IMR-90 (cell line): ENCODE measurements at regions not wholly inside any gene's neighbourhood (a gene's known extent, or its start where the extent isn't known, plus 50 kb on each side); places are given as distances from the start of the nearest gene placed in this dataset.

Experiments
- ATAC-seq: fragments of 200-7000 bp; cut with Tn5 transposase; 2 replicates; pipeline ENCODE4 v1.9.1; 2020; ENCODE audit warnings: low read depth, mild to moderate bottlenecking, moderate library complexity
- BruUV-seq: library from RNA; stranded (reverse); fragments of 400-500 nt; replicated peaks from 2 replicates; lab custom pipeline; 2021; lab: Mats Ljungman, UMichigan
- CTCF ChIA-PET: fragments of 300-600 bp; formaldehyde crosslinking; extraction: SDS; loops from one replicate; lab custom pipeline; 2021; ENCODE audit warnings: antibody characterized with exemption; lab: Yijun Ruan, JAX
- POLR2A ChIA-PET: fragments of 300-600 bp; sonication (Branson Sonifier 250); formaldehyde crosslinking; loops from one replicate; lab custom pipeline; 2022; ENCODE audit warnings: antibody characterized with exemption; ENCODE audit not compliant: unreplicated experiment; lab: Charles Lee
- DNase-seq: peaks from one replicate; pipeline ENCODE4 v3.0.0; 2013
- H2AFZ ChIP-seq: replicated peaks from 2 replicates; pipeline ENCODE3; 2013; ENCODE audit warnings: low read length, mild to moderate bottlenecking; ENCODE audit not compliant: poor library complexity
- H2AK5ac ChIP-seq: 2 replicates; pipeline ENCODE4 v1.6.1; 2013; ENCODE audit warnings: low read depth, low read length, inconsistent platforms
- H2AK9ac ChIP-seq: replicated peaks from 2 replicates; pipeline ENCODE3; 2013; ENCODE audit warnings: mild to moderate bottlenecking, low read depth, low read length, moderate library complexity; ENCODE audit not compliant: poor library complexity
- H2BK120ac ChIP-seq: 2 replicates; pipeline ENCODE4 v1.6.1; 2013; ENCODE audit warnings: low read depth, low read length, inconsistent platforms
- H2BK15ac ChIP-seq: 3 replicates; pipeline ENCODE4 v1.6.1; 2013; ENCODE audit warnings: low read depth, low read length, inconsistent platforms
- H2BK20ac ChIP-seq: 2 replicates; pipeline ENCODE4 v1.6.1; 2013; ENCODE audit warnings: low read depth, mild to moderate bottlenecking, inconsistent platforms, low read length, moderate library complexity
- H2BK5ac ChIP-seq: 2 replicates; pipeline ENCODE4 v1.6.1; 2013; ENCODE audit warnings: mild to moderate bottlenecking, low read depth, low read length, inconsistent platforms; ENCODE audit not compliant: poor library complexity, severe bottlenecking
- H3K14ac ChIP-seq: replicated peaks from 2 replicates; pipeline ENCODE4 v1.6.1; 2013; ENCODE audit warnings: low read depth, low read length, inconsistent platforms
- H3K18ac ChIP-seq: 2 replicates; pipeline ENCODE4 v1.6.1; 2013; ENCODE audit warnings: low read depth, low read length, control low read depth
- H3K23ac ChIP-seq: 2 replicates; pipeline ENCODE4 v1.6.1; 2013; ENCODE audit warnings: low read depth, low read length, inconsistent platforms
- H3K27ac ChIP-seq: 2 replicates; pipeline ENCODE4 v1.5.1; 2013; ENCODE audit warnings: mild to moderate bottlenecking, control low read depth, low read length; ENCODE audit not compliant: insufficient read depth
- H3K27me3 ChIP-seq: 2 replicates; pipeline ENCODE4 v1.6.1; 2013; ENCODE audit warnings: low read length; ENCODE audit not compliant: control insufficient read depth, insufficient read depth
- H3K36me3 ChIP-seq: 2 replicates; pipeline ENCODE4 v1.6.1; 2013; ENCODE audit warnings: low read length, mixed read lengths; ENCODE audit not compliant: control insufficient read depth, insufficient read depth
- H3K4ac ChIP-seq: 2 replicates; pipeline ENCODE4 v1.6.1; 2013; ENCODE audit warnings: low read depth, low read length, inconsistent platforms
- H3K4me1 ChIP-seq: 2 replicates; pipeline ENCODE4 v1.6.1; 2013; ENCODE audit warnings: low read length, mixed read lengths; ENCODE audit not compliant: control insufficient read depth, insufficient read depth
- H3K4me2 ChIP-seq: 2 replicates; pipeline ENCODE4 v1.6.1; 2013; ENCODE audit warnings: low read depth, mild to moderate bottlenecking, control low read depth, low read length, moderate library complexity
- H3K4me3 ChIP-seq: 2 replicates; pipeline ENCODE4 v1.5.1; 2013; ENCODE audit warnings: low read depth, mild to moderate bottlenecking, control low read depth, low read length, moderate library complexity; ENCODE audit not compliant: insufficient read depth
- H3K56ac ChIP-seq: 2 replicates; pipeline ENCODE4 v1.6.1; 2013; ENCODE audit warnings: low read length, inconsistent platforms; ENCODE audit not compliant: insufficient read depth; ENCODE audit errors: extremely low read depth
- H3K79me1 ChIP-seq, 2 experiments: 2 replicates each; pipeline ENCODE4 v1.6.1; 2013; ENCODE audit warnings: low read length in 2 of 2, inconsistent platforms in 1 of 2, low read depth in 1 of 2
- H3K9ac ChIP-seq: 2 replicates; pipeline ENCODE4 v1.6.1; 2013; ENCODE audit warnings: low read depth, low read length, control low read depth
- H3K9me1 ChIP-seq: 2 replicates; pipeline ENCODE4 v1.6.1; 2013; ENCODE audit warnings: low read length, inconsistent platforms; ENCODE audit not compliant: insufficient read depth
- H3K9me3 ChIP-seq: 2 replicates; pipeline ENCODE4 v1.6.1; 2013; ENCODE audit warnings: low read length; ENCODE audit not compliant: control insufficient read depth, insufficient read depth
- H4K20me1 ChIP-seq: 2 replicates; pipeline ENCODE4 v1.6.1; 2013; ENCODE audit warnings: low read length, inconsistent platforms; ENCODE audit not compliant: insufficient read depth
- H4K5ac ChIP-seq: 2 replicates; pipeline ENCODE4 v1.6.1; 2013; ENCODE audit warnings: mild to moderate bottlenecking, low read depth, low read length, control low read depth
- H4K8ac ChIP-seq, 2 experiments: 2 replicates each; pipeline ENCODE4 v1.6.1; 2013; ENCODE audit warnings: low read depth in 2 of 2, low read length in 2 of 2, control low read depth in 1 of 2, inconsistent platforms in 1 of 2
- H4K91ac ChIP-seq: 2 replicates; pipeline ENCODE4 v1.6.1; 2013; ENCODE audit warnings: low read depth, low read length, inconsistent platforms; ENCODE audit not compliant: insufficient read depth
- BHLHE40 ChIP-seq: fragments of 150-350 bp; IDR thresholded peaks from 2 replicates; pipeline ENCODE4 v1.6.1; 2016; ENCODE audit warnings: mild to moderate bottlenecking, low read depth, low read length
- CEBPB ChIP-seq: IDR thresholded peaks from 2 replicates; pipeline ENCODE4 v1.6.1; 2012; ENCODE audit warnings: low read depth, low read length, improper control_type of control experiment
- CHD1 ChIP-seq: IDR thresholded peaks from 2 replicates; pipeline ENCODE4 v1.6.1; 2012; ENCODE audit warnings: low read depth, low read length, improper control_type of control experiment
- FOS ChIP-seq: fragments of 150-350 bp; IDR thresholded peaks from 2 replicates; pipeline ENCODE4 v1.6.1; 2016; ENCODE audit warnings: low read depth, low read length
- MXI1 ChIP-seq: IDR thresholded peaks from 2 replicates; pipeline ENCODE4 v1.6.1; 2012; ENCODE audit warnings: low read depth, mild to moderate bottlenecking, low read length, moderate library complexity, borderline replicate concordance
- NFE2L2 ChIP-seq: fragments of 150-350 bp; IDR thresholded peaks from 2 replicates; pipeline ENCODE4 v1.6.1; 2016; ENCODE audit warnings: low read depth, mild to moderate bottlenecking, low read length
- POLR2A ChIP-seq: IDR thresholded peaks from 2 replicates; pipeline ENCODE4 v1.6.1; 2012; ENCODE audit warnings: mild to moderate bottlenecking, low read depth, low read length
- RAD21 ChIP-seq: IDR thresholded peaks from 2 replicates; pipeline ENCODE4 v1.6.1; 2012; ENCODE audit warnings: low read length, improper control_type of control experiment
- RCOR1 ChIP-seq: IDR thresholded peaks from 2 replicates; pipeline ENCODE4 v1.6.1; 2012; ENCODE audit warnings: mild to moderate bottlenecking, low read length, improper control_type of control experiment; ENCODE audit not compliant: insufficient replicate concordance
- RFX5 ChIP-seq: IDR thresholded peaks from 2 replicates; pipeline ENCODE4 v1.8.0; 2012; ENCODE audit warnings: low read depth, mild to moderate bottlenecking, low read length, moderate library complexity
- SMC3 ChIP-seq: fragments of 150-350 bp; IDR thresholded peaks from 2 replicates; pipeline ENCODE4 v1.6.1; 2016; ENCODE audit warnings: low read depth, mild to moderate bottlenecking, antibody characterized with exemption, low read length, moderate library complexity
- USF2 ChIP-seq: fragments of 150-350 bp; IDR thresholded peaks from 2 replicates; pipeline ENCODE4 v1.6.1; 2017; ENCODE audit warnings: mild to moderate bottlenecking, antibody characterized with exemption, low read length, low read depth
- WGBS, 2 experiments: methylation state at CpG; one replicate each; pipeline versions ENCODE4 v1.1.5 to v1.1.7; 2013; ENCODE audit warnings: missing lambda C conversion rate in 2 of 2; ENCODE audit not compliant: insufficient read length in 1 of 2; ENCODE audit errors: extremely low coverage in 2 of 2; 5-methylcytosine and 5-hydroxymethylcytosine counted together
- dilution Hi-C: fragments of 300-500 bp; cut with HindIII; formaldehyde crosslinking; loops from one replicate; pipeline ENCODE4 v1.14.3; 2018; ENCODE audit warnings: low sequenced_read_pairs; ENCODE audit not compliant: unreplicated experiment
- in situ Hi-C: fragments of 300-500 bp; cut with MboI; formaldehyde crosslinking; loops from 3 replicates; pipeline ENCODE4 v1.14.3; 2019; ENCODE audit warnings: low sequenced_read_pairs, inconsistent platforms, mixed read lengths
- intact Hi-C: fragments of 100-400 bp; cut with micrococcal nuclease; formaldehyde crosslinking; loops from 2 replicates; pipeline ENCODE4 v1.10.0; 2022

GRCh38 chr1:192907545-192908243 is 98.9 kb downstream of the RGS2 start:
- no TSS peak for BruUV-seq
- Histone ChIP-seq H3K9me3 (no peaks in the 10 kb centered on the region), H4K8ac (no peak overlapping the region), H2AK5ac (no peak overlapping the region), H2AK9ac (no peak overlapping the region), H4K91ac (no peak overlapping the region), H2BK15ac (no peak overlapping the region), H3K18ac (no peak overlapping the region), H2BK20ac (no peak overlapping the region), H3K4me1 (no peaks in the 10 kb centered on the region), H2BK5ac (no peak overlapping the region), H3K23ac (no peak overlapping the region), H4K20me1 (no peaks in the 10 kb centered on the region), H3K56ac (no peak overlapping the region), H3K14ac (no peak overlapping the region), H3K4me2 (no peak overlapping the region), H3K9me1 (no peaks in the 10 kb centered on the region), H2AFZ (no peak overlapping the region), H3K27me3 (no peaks in the 10 kb centered on the region), H4K5ac (no peak overlapping the region), H3K27ac (no peak overlapping the region), H2BK120ac (no peak overlapping the region), H3K36me3 (no peaks in the 10 kb centered on the region), H3K4me3 (no peak overlapping the region), H3K9ac (no peak overlapping the region), H3K4ac (no peak overlapping the region), H3K79me1 (no peaks in the 10 kb centered on the region)
- DNase-seq, result peak; percentile 20
- dilution Hi-C loops, result no loop called here
- ATAC-seq, result no peak
- in situ Hi-C loops, result no loop called here
- intact Hi-C loops, result no loop called here
- CTCF ChIA-PET, result no interaction called here
- TF ChIP-seq RAD21 (no peak), MXI1 (no peak), SMC3 (no peak), RFX5 (no peak), CHD1 (no peak), RCOR1 (no peak), NFE2L2 (no peak), POLR2A (no peak), USF2 (no peak), BHLHE40 (no peak), CEBPB (no peak), FOS (no peak)
- WGBS, 2 experiments, result no CpG with 5 or more reads among the region's 2 CpGs
- POLR2A ChIA-PET, result interaction anchor here (0.5 kb wide), 1 partner anchor 15 kb away, joined by 3 read pairs; no protein-coding TSS in a partner anchor
